Loucy (cell line): ENCODE measurements at regions not wholly inside any gene's neighbourhood (a gene's known extent, or its start where the extent isn't known, plus 50 kb on each side); places are given as distances from the start of the nearest gene placed in this dataset.

ENCODE experiments used
- CTCF ChIP-seq: fragments of 200-600 bp; sonication (generic); conservative IDR thresholded peaks from 2 replicates; pipeline ENCODE4 v1.5.1; 2014; ENCODE audit warnings: mild to moderate bottlenecking, antibody characterized with exemption, low read length
- EZH2phosphoT487 ChIP-seq: fragments of 200-600 bp; IDR thresholded peaks from 2 replicates; pipeline ENCODE4 v1.6.1; 2018; ENCODE audit warnings: antibody characterized with exemption, mild to moderate bottlenecking, moderate library complexity, borderline replicate concordance

GRCh38 chr15:38638126-38638525, 73.5 kb upstream of the RASGRP1 start:
- no peak for TF ChIP-seq CTCF
- no peak for TF ChIP-seq EZH2phosphoT487
